ENCODE measurements at regions not wholly inside any gene's neighbourhood (a gene's known extent, or its start where the extent isn't known, plus 50 kb on each side); places are given as distances from the start of the nearest gene placed in this dataset.

DNA sequence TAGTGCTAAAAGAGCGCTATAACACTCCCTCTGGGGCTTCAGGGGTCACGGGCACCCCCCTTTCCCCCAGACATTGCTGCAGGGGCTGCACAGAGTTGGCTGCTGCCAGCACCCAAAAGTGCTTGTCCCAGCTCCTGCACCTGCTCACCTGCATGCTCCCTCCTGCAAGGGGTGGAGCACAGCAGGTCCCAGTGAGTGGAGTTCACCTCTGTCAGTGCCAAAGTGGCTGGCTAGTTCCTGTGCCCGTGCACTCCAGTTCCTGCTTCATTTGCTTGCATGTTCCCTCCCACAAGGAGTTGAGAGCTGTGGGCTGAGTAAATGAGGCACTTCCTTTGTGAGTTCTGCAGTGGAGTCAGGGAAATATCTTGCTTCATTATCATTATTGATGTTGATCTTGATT is 476.9 kb downstream of the SQOR start:
- TF ChIP-seq RAD21 (IDR thresholded peaks at IDR 0.05; ENCODE audit: low read length) (no peak), CHD1 (IDR thresholded peaks at IDR 0.05; ENCODE audit: low read depth, low read length) (no peak), BHLHE40 (IDR thresholded peaks at IDR 0.05; ENCODE audit: low read depth, low read length) (no peak), POLR2A (IDR thresholded peaks at IDR 0.05; ENCODE audit: low read depth, low read length) (no peak), SMC3 (IDR thresholded peaks at IDR 0.05; ENCODE audit: low read depth, low read length) (no peak), RCOR1 (IDR thresholded peaks at IDR 0.05; ENCODE audit: insufficient replicate concordance, low read length) (no peak), MXI1 (IDR thresholded peaks at IDR 0.05; ENCODE audit: borderline replicate concordance, low read depth, low read length) (no peak)
- no peak overlapping the region for H3K56ac ChIP-seq (ENCODE audit: extremely low read depth, insufficient read depth, low read length)
- BruUV-seq (replicated peaks): no TSS peak

More for the DNA sequence above, 476.9 kb downstream of the SQOR start:
- no peak overlapping the region for H2AK5ac ChIP-seq (ENCODE audit: low read depth, low read length)
- no peak overlapping the region for H3K9ac ChIP-seq (ENCODE audit: low read depth, low read length)
- no peaks in the 10 kb centered on the region for H3K79me1 ChIP-seq (ENCODE audit: low read depth in 1 of 2, low read length in 2 of 2)
- no peak overlapping the region for H3K27ac ChIP-seq (ENCODE audit: insufficient read depth, low read length)
- no peak overlapping the region for H2AFZ ChIP-seq (replicated peaks; ENCODE audit: low read length, poor library complexity)
- H2BK5ac ChIP-seq (ENCODE audit: low read depth, low read length, poor library complexity, severe bottlenecking): no peak overlapping the region
- in situ Hi-C loops (cut with MboI; ENCODE audit: low sequenced_read_pairs) (no loop called here), dilution Hi-C loops (cut with HindIII; ENCODE audit: low sequenced_read_pairs, unreplicated experiment) (no loop called here), intact Hi-C loops (cut with micrococcal nuclease) (no loop called here)
- no peak overlapping the region for H3K4ac ChIP-seq (ENCODE audit: low read depth, low read length)
- no peaks in the 10 kb centered on the region for H3K36me3 ChIP-seq (ENCODE audit: control insufficient read depth, insufficient read depth, low read length)
- no peak overlapping the region for H3K4me2 ChIP-seq (ENCODE audit: low read depth, low read length)
- H2AK9ac ChIP-seq (replicated peaks; ENCODE audit: low read depth, low read length, poor library complexity): no peak overlapping the region
- no peak overlapping the region for H2BK20ac ChIP-seq (ENCODE audit: low read depth, low read length)
- no peak overlapping the region for H3K23ac ChIP-seq (ENCODE audit: low read depth, low read length)
- no peak overlapping the region for H4K8ac ChIP-seq (ENCODE audit: low read depth in 2 of 2, low read length in 2 of 2)
- no peak overlapping the region for H3K14ac ChIP-seq (replicated peaks; ENCODE audit: low read depth, low read length)
- H2BK15ac ChIP-seq (ENCODE audit: low read depth, low read length): no peak overlapping the region
- no peak overlapping the region for H4K5ac ChIP-seq (ENCODE audit: low read depth, low read length)
- H2BK120ac ChIP-seq (ENCODE audit: low read depth, low read length): no peak overlapping the region
- H3K9me1 ChIP-seq (ENCODE audit: insufficient read depth, low read length): no peaks in the 10 kb centered on the region
- H3K4me1 ChIP-seq (ENCODE audit: control insufficient read depth, insufficient read depth, low read length): no peaks in the 10 kb centered on the region
- no peaks in the 10 kb centered on the region for H3K27me3 ChIP-seq (ENCODE audit: control insufficient read depth, insufficient read depth, low read length)
- H4K20me1 ChIP-seq (ENCODE audit: insufficient read depth, low read length): no peaks in the 10 kb centered on the region
- peaks cover 3% of the 10 kb centered on the region for H3K9me3 ChIP-seq (ENCODE audit: control insufficient read depth, insufficient read depth, low read length)
- CTCF ChIA-PET: no interaction called here
- no CpG with 5 or more reads among the region's 3 CpGs for WGBS, 2 experiments (ENCODE audit: extremely low coverage in 2 of 2, insufficient read length in 1 of 2)
- DNase-seq (no peak), ATAC-seq (ENCODE audit: low read depth) (no peak)
- no peak overlapping the region for H3K4me3 ChIP-seq (ENCODE audit: insufficient read depth, low read depth, low read length)
- H3K18ac ChIP-seq (ENCODE audit: low read depth, low read length): no peak overlapping the region
- POLR2A ChIA-PET (ENCODE audit: unreplicated experiment): no interaction called here
- no peak overlapping the region for H4K91ac ChIP-seq (ENCODE audit: insufficient read depth, low read depth, low read length)

Measured in IMR-90 (cell line).